Muscle layer of colon (tissue), 2 donors: ENCODE measurements at regions not wholly inside any gene's neighbourhood (a gene's known extent, or its start where the extent isn't known, plus 50 kb on each side); places are given as distances from the start of the nearest gene placed in this dataset.

Experiments
- H3K27ac ChIP-seq: one replicate; pipeline ENCODE4 v1.7.0; 2013; ENCODE audit warnings: low read depth, mild to moderate bottlenecking, low read length, moderate library complexity
- H3K27me3 ChIP-seq, 2 donors: one replicate each; pipeline ENCODE4 v1.7.0; 2013; ENCODE audit warnings: low read length in 2 of 2, mild to moderate bottlenecking in 2 of 2; ENCODE audit not compliant: insufficient read depth in 2 of 2, control insufficient read depth in 1 of 2
- H3K36me3 ChIP-seq: one replicate; pipeline ENCODE4 v1.7.0; 2013; ENCODE audit warnings: mild to moderate bottlenecking, low read length; ENCODE audit not compliant: insufficient read depth
- H3K4me1 ChIP-seq: one replicate; pipeline ENCODE4 v1.7.0; 2013; ENCODE audit warnings: mild to moderate bottlenecking, low read length; ENCODE audit not compliant: insufficient read depth
- H3K4me3 ChIP-seq, 2 donors: one replicate each; pipeline ENCODE4 v1.7.0; 2013; ENCODE audit warnings: low read length in 2 of 2, low read depth in 1 of 2, mild to moderate bottlenecking in 1 of 2, moderate library complexity in 1 of 2
- H3K9ac ChIP-seq: one replicate; pipeline ENCODE4 v1.7.0; 2013; ENCODE audit warnings: low read length
- H3K9me3 ChIP-seq: one replicate; pipeline ENCODE4 v1.7.0; 2013; ENCODE audit warnings: mild to moderate bottlenecking, low read length
- donor health status: abdominal sarcoma.
- donor health status: Adenocarcinoma of cecum.

GRCh38 chr10:130727766-130728490 is 583.6 kb downstream of the TCERG1L start:
- H3K27ac ChIP-seq, result no peak overlapping the region
- no peak overlapping the region for H3K9ac ChIP-seq
- H3K9me3 ChIP-seq, result no peaks in the 10 kb centered on the region
- no peaks in the 10 kb centered on the region for H3K4me1 ChIP-seq
- H3K27me3 ChIP-seq, result no peaks in the 10 kb centered on the region
- H3K4me3 ChIP-seq, result no peak overlapping the region
- H3K36me3 ChIP-seq, result no peaks in the 10 kb centered on the region

GRCh38 chr10:130728531-130729215 is 582.8 kb downstream of the TCERG1L start:
- H3K36me3 ChIP-seq, result no peaks in the 10 kb centered on the region

GRCh38 chr10:130729876-130730275 is 581.6 kb downstream of the TCERG1L start:
- Histone ChIP-seq H3K9ac (no peak overlapping the region), H3K4me1 (no peaks in the 10 kb centered on the region), H3K9me3 (no peaks in the 10 kb centered on the region), H3K27me3 (no peaks in the 10 kb centered on the region), H3K4me3 (no peak overlapping the region), H3K36me3 (no peaks in the 10 kb centered on the region), H3K27ac (no peak overlapping the region)

More at GRCh38 chr10:130728531-130729215, 582.8 kb downstream of the TCERG1L start:
- Histone ChIP-seq H3K9ac (no peak overlapping the region), H3K4me1 (no peaks in the 10 kb centered on the region), H3K27me3 (no peaks in the 10 kb centered on the region), H3K4me3 (no peak overlapping the region), H3K9me3 (no peaks in the 10 kb centered on the region), H3K27ac (no peak overlapping the region)

- H3K27ac ChIP-seq, result no peak overlapping the region
- H3K9ac ChIP-seq, result no peak overlapping the region
- H3K4me1 ChIP-seq, result no peaks in the 10 kb centered on the region
- no peaks in the 10 kb centered on the region for H3K36me3 ChIP-seq
- no peaks in the 10 kb centered on the region for H3K9me3 ChIP-seq
- no peaks in the 10 kb centered on the region for H3K27me3 ChIP-seq
- H3K4me3 ChIP-seq, result no peak overlapping the region
Measured at GRCh38 chr10:130737186-130737585, 574.3 kb downstream of the TCERG1L start.

- Histone ChIP-seq H3K4me3 (no peak overlapping the region), H3K9me3 (no peaks in the 10 kb centered on the region), H3K9ac (no peak overlapping the region), H3K4me1 (no peaks in the 10 kb centered on the region), H3K27ac (no peak overlapping the region), H3K27me3 (no peaks in the 10 kb centered on the region), H3K36me3 (no peaks in the 10 kb centered on the region)
Measured at GRCh38 chr10:130737621-130738020, 573.9 kb downstream of the TCERG1L start.

GRCh38 chr10:130739016-130739756 is 572.3 kb downstream of the TCERG1L start:
- H3K4me1 ChIP-seq, result no peaks in the 10 kb centered on the region
- H3K9me3 ChIP-seq, result no peaks in the 10 kb centered on the region
- H3K9ac ChIP-seq, result no peak overlapping the region
- no peak overlapping the region for H3K4me3 ChIP-seq
- H3K36me3 ChIP-seq, result no peaks in the 10 kb centered on the region
- H3K27ac ChIP-seq, result no peak overlapping the region
- H3K27me3 ChIP-seq, result no peaks in the 10 kb centered on the region

GRCh38 chr10:130739757-130740145 is 571.8 kb downstream of the TCERG1L start:
- no peak overlapping the region for H3K9ac ChIP-seq
- no peaks in the 10 kb centered on the region for H3K4me1 ChIP-seq
- H3K27ac ChIP-seq, result no peak overlapping the region
- no peaks in the 10 kb centered on the region for H3K27me3 ChIP-seq
- H3K9me3 ChIP-seq, result no peaks in the 10 kb centered on the region
- no peak overlapping the region for H3K4me3 ChIP-seq
- no peaks in the 10 kb centered on the region for H3K36me3 ChIP-seq

- no peak overlapping the region for H3K27ac ChIP-seq
- no peaks in the 10 kb centered on the region for H3K27me3 ChIP-seq
- no peak overlapping the region for H3K4me3 ChIP-seq
- no peak overlapping the region for H3K9ac ChIP-seq
- no peaks in the 10 kb centered on the region for H3K36me3 ChIP-seq
- H3K4me1 ChIP-seq, result no peaks in the 10 kb centered on the region
- no peaks in the 10 kb centered on the region for H3K9me3 ChIP-seq
Measured at GRCh38 chr10:130740166-130740565, 571.4 kb downstream of the TCERG1L start.

- H3K36me3 ChIP-seq, result no peaks in the 10 kb centered on the region
- H3K4me1 ChIP-seq, result no peaks in the 10 kb centered on the region
- H3K27me3 ChIP-seq, result no peaks in the 10 kb centered on the region
- no peak overlapping the region for H3K4me3 ChIP-seq
- no peaks in the 10 kb centered on the region for H3K9me3 ChIP-seq
- H3K27ac ChIP-seq, result no peak overlapping the region
- no peak overlapping the region for H3K9ac ChIP-seq
Measured at GRCh38 chr10:130740915-130741750, 570.4 kb downstream of the TCERG1L start.

GRCh38 chr10:130741901-130742855 is 569.3 kb downstream of the TCERG1L start:
- no peak overlapping the region for H3K9ac ChIP-seq
- H3K27me3 ChIP-seq, result no peaks in the 10 kb centered on the region
- no peak overlapping the region for H3K27ac ChIP-seq
- H3K9me3 ChIP-seq, result no peaks in the 10 kb centered on the region
- H3K4me3 ChIP-seq, result no peak overlapping the region
- H3K36me3 ChIP-seq, result no peaks in the 10 kb centered on the region
- H3K4me1 ChIP-seq, result no peaks in the 10 kb centered on the region
